NOMO-1 treated with DMSO at 0.1 percent for 48 hours (cell line): ENCODE measurements at regions not wholly inside any gene's neighbourhood (a gene's known extent, or its start where the extent isn't known, plus 50 kb on each side); places are given as distances from the start of the nearest gene placed in this dataset.
"Not testable (repeated sequence)": the region's sequence is repeated elsewhere in the genome, so short reads cannot be mapped to it uniquely, and the experiment has no call there.

Experiments used
- DNase-seq: peaks from one replicate; lab custom pipeline; 2025; ENCODE audit not compliant: unreplicated experiment; lab: John Stamatoyannopoulos, UW

- DNase-seq: peak; percentile 33
Observed at GRCh38 chr5:1598950-1599737, 75.4 kb upstream of the LPCAT1 start.

- not testable (repeated sequence) for DNase-seq
Observed at GRCh38 chr5:1597093-1597473, 73.3 kb upstream of the LPCAT1 start.

- DNase-seq: not testable (repeated sequence)
Observed at GRCh38 chr5:1596462-1597092, 72.8 kb upstream of the LPCAT1 start.

- DNase-seq: no peak
Observed at GRCh38 chr5:1594357-1595106, 70.8 kb upstream of the LPCAT1 start.

- DNase-seq: no peak
Observed at GRCh38 chr5:1593903-1594356, 70.2 kb upstream of the LPCAT1 start.

GRCh38 chr5:1588071-1588694 is 64.4 kb upstream of the LPCAT1 start:
- not testable (repeated sequence) for DNase-seq

GRCh38 chr5:1583081-1583875 is 59.5 kb upstream of the LPCAT1 start:
- not testable (repeated sequence) for DNase-seq

- DNase-seq: not testable (repeated sequence)
Observed at GRCh38 chr5:1579389-1579788, 55.6 kb upstream of the LPCAT1 start.

GRCh38 chr5:1576851-1577250 is 53.1 kb upstream of the LPCAT1 start:
- DNase-seq: not testable (repeated sequence)

- not testable (repeated sequence) for DNase-seq
Observed at GRCh38 chr5:1575991-1576714, 52.4 kb upstream of the LPCAT1 start.

GRCh38 chr5:1575491-1575890 is 51.7 kb upstream of the LPCAT1 start:
- not testable (repeated sequence) for DNase-seq

- DNase-seq: not testable (repeated sequence)
Observed at GRCh38 chr5:1574023-1574318, 50.2 kb upstream of the LPCAT1 start.

- not testable (repeated sequence) for DNase-seq
Observed at GRCh38 chr5:1573217-1574022, 49.7 kb upstream of the LPCAT1 start.
